Liver (tissue), 3 donors: ENCODE measurements at regions not wholly inside any gene's neighbourhood (a gene's known extent, or its start where the extent isn't known, plus 50 kb on each side); places are given as distances from the start of the nearest gene placed in this dataset.

ENCODE experiments used
- JUND ChIP-seq, 2 donors: IDR thresholded peaks; 2 replicates each; pipeline ENCODE4 v1.6.1; 2016; ENCODE audit warnings: antibody characterized with exemption in 2 of 2
- RXRA ChIP-seq, 2 donors: IDR thresholded peaks; 2 replicates each; pipeline ENCODE4 v1.6.1; 2017 to 2018; ENCODE audit warnings: antibody characterized with exemption in 2 of 2, mild to moderate bottlenecking in 1 of 2
- SP1 ChIP-seq: IDR thresholded peaks from 2 replicates; pipeline ENCODE4 v1.6.1; 2018; ENCODE audit warnings: antibody characterized with exemption, mild to moderate bottlenecking
- TAF1 ChIP-seq: conservative IDR thresholded peaks from 2 replicates; pipeline ENCODE4 v1.6.1; 2016; ENCODE audit warnings: antibody characterized with exemption, mild to moderate bottlenecking
- TF ChIP-seq, protein P1 (sequence below): fragments of 150-350 bp; IDR thresholded peaks from 2 replicates; pipeline ENCODE4 v1.5.1; 2017; ENCODE audit warnings: improper control_type of control experiment, low read depth, low read length; ENCODE audit not compliant: missing input control
- TF ChIP-seq, protein P2 (sequence below): IDR thresholded peaks from 2 replicates; pipeline ENCODE4 v1.6.1; 2016; ENCODE audit warnings: antibody characterized with exemption
- TF ChIP-seq, protein P3 (sequence below): IDR thresholded peaks from 2 replicates; pipeline ENCODE4 v1.6.1; 2016; ENCODE audit warnings: antibody characterized with exemption, mild to moderate bottlenecking
- donor health status: healthy.
- donor health status: healthy.

DNA sequence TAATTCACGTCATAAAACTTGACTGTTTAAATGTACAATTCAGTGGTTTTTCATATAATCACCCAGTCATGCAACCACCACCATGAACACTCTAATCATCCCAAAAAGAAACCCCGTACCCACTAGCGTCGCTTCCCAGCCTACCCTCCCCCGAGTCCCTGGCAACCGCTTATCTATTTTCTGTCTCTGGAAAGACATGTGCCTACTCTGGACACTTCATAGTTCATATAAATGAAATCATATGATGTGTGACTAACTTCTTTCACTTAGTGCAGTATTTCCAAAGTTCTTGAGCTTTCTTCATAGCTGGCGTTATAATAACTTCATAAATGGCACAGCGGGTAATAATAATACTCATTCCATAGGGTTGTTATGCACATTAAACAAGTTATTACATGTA is 215.2 kb downstream of the MYLK4 start:
- TF ChIP-seq, protein P1, sequence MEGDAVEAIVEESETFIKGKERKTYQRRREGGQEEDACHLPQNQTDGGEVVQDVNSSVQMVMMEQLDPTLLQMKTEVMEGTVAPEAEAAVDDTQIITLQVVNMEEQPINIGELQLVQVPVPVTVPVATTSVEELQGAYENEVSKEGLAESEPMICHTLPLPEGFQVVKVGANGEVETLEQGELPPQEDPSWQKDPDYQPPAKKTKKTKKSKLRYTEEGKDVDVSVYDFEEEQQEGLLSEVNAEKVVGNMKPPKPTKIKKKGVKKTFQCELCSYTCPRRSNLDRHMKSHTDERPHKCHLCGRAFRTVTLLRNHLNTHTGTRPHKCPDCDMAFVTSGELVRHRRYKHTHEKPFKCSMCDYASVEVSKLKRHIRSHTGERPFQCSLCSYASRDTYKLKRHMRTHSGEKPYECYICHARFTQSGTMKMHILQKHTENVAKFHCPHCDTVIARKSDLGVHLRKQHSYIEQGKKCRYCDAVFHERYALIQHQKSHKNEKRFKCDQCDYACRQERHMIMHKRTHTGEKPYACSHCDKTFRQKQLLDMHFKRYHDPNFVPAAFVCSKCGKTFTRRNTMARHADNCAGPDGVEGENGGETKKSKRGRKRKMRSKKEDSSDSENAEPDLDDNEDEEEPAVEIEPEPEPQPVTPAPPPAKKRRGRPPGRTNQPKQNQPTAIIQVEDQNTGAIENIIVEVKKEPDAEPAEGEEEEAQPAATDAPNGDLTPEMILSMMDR = no peak
- TF ChIP-seq SP1 (no peak), RXRA (IDR thresholded peaks at IDR 0.05) (no peak), TAF1 (no peak), JUND (IDR thresholded peaks at IDR 0.05) (no peak)
- TF ChIP-seq, protein P2, sequence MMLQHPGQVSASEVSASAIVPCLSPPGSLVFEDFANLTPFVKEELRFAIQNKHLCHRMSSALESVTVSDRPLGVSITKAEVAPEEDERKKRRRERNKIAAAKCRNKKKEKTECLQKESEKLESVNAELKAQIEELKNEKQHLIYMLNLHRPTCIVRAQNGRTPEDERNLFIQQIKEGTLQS = no peak
- TF ChIP-seq, protein P3, sequence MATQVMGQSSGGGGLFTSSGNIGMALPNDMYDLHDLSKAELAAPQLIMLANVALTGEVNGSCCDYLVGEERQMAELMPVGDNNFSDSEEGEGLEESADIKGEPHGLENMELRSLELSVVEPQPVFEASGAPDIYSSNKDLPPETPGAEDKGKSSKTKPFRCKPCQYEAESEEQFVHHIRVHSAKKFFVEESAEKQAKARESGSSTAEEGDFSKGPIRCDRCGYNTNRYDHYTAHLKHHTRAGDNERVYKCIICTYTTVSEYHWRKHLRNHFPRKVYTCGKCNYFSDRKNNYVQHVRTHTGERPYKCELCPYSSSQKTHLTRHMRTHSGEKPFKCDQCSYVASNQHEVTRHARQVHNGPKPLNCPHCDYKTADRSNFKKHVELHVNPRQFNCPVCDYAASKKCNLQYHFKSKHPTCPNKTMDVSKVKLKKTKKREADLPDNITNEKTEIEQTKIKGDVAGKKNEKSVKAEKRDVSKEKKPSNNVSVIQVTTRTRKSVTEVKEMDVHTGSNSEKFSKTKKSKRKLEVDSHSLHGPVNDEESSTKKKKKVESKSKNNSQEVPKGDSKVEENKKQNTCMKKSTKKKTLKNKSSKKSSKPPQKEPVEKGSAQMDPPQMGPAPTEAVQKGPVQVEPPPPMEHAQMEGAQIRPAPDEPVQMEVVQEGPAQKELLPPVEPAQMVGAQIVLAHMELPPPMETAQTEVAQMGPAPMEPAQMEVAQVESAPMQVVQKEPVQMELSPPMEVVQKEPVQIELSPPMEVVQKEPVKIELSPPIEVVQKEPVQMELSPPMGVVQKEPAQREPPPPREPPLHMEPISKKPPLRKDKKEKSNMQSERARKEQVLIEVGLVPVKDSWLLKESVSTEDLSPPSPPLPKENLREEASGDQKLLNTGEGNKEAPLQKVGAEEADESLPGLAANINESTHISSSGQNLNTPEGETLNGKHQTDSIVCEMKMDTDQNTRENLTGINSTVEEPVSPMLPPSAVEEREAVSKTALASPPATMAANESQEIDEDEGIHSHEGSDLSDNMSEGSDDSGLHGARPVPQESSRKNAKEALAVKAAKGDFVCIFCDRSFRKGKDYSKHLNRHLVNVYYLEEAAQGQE = no peak
